Right renal cortex interstitium (tissue), 3 donors: ENCODE measurements at regions not wholly inside any gene's neighbourhood (a gene's known extent, or its start where the extent isn't known, plus 50 kb on each side); places are given as distances from the start of the nearest gene placed in this dataset.

Experiments used
- DNase-seq, 3 donors: peaks; one replicate each; pipeline ENCODE4 v3.0.0-alpha.2; 2013; ENCODE audit warnings: low read depth in 3 of 3, low spot score in 2 of 3

DNA sequence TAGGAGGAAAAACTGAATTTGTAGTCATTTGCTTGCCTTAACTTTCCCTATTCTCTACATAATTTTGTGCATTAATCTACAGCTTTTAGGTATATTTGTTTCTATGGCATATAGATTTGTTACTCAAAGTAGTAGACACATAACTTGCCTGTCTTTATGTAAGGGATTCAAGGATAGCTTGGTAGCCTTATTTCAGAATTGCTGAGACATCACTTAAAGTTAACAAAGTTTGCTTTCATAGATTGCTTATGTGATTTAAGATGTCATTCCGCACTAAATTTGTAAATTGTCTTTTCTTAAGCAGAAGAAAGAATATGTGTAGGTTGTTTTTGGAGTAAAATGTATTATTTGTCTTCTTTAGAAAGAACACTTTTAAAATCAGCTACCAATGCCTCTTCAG is 477.7 kb upstream of the NOVA1 start:
- no peak for DNase-seq

- DNase-seq, result no peak
Observed at GRCh38 chr14:27077214-27077613, 479.4 kb upstream of the NOVA1 start.

DNA sequence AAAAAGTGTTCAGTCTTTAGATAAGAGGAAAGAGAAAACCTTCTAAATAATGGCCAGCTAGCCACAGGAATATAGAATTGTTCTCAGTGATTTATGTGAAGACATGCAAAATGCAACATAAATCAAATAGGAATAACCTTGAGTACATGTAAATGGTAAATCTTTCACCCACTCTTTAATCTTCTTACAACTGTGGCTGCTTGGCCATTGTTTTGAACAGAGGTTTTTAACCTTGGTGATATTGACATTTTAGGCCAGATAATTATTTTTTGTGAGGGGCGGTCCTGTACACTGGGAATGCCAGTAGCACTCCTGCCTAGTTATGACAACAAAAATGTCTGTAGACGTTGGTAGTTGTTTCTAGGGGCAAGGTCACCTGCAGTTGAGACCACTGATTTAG is 479.9 kb upstream of the NOVA1 start:
- no peak for DNase-seq

GRCh38 chr14:27078191-27078590 is 480.4 kb upstream of the NOVA1 start:
- DNase-seq, result no peak

DNA sequence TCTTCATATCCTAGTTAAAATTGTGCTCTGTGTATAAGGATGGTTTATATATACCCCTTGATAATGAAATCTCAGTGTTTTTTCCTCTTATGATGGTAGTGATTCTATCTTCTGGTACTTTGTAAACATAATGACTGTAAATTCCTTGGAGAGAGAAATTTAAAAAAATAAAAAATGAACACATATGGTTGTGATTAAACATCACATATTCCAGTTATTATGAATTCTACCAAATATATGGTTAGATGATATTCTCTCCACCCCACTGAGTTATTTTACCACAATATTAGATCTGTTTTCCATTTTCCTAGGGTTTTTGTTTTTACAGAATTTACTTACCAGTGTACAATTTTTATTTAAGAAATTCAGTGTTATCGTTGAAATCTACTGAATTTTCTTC is 481.9 kb upstream of the NOVA1 start:
- no peak for DNase-seq

GRCh38 chr14:27085500-27085899 is 487.7 kb upstream of the NOVA1 start:
- DNase-seq, result no peak

DNA sequence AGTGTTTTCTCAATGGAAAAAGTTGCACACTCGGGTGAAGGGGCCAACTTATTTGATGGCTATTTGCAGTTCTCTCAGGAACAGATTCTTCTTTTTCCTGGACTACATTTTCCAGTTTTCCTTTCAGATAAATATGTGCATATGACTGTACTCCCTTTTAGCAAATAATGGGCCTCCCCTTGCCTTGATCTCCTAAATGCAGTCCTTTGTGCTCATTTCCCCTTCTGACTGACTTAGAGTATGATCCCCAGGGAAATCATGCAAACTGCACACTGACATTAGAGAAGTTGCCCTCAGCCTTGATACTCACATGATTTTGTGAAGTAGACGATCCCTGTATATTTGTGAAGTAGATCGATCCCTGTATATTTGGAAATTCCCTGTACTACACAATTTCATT is 492.9 kb upstream of the NOVA1 start:
- DNase-seq, result no peak

GRCh38 chr14:27091973-27092372 is 494.1 kb upstream of the NOVA1 start:
- DNase-seq, result no peak

- DNase-seq, result no peak
Observed at GRCh38 chr14:27096091-27096490, 498.3 kb upstream of the NOVA1 start.

GRCh38 chr14:27098451-27098850 is 500.6 kb upstream of the NOVA1 start:
- DNase-seq, result peak; percentile 30 to 38 (median 37)

GRCh38 chr14:27114180-27114579 is 516.3 kb upstream of the NOVA1 start:
- DNase-seq, result no peak

DNA sequence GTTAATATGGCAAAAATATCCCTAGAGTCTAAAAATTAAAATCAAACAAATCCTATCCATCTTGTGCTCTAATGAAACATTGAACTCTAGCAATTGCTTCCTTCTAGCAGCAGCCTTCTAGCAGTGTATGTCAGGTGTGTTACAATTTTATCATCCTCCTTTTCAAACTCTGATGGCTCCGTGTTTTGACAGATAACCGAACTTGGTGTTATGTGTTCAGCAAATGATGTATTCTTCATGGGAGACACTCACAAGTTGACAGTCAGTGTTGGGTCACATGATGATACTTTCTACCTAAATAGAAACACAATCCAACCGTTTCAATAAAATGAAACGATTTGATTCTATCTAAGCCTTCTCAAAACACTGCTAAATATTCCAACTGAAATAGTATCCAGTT is 525.3 kb upstream of the NOVA1 start:
- no peak for DNase-seq

DNA sequence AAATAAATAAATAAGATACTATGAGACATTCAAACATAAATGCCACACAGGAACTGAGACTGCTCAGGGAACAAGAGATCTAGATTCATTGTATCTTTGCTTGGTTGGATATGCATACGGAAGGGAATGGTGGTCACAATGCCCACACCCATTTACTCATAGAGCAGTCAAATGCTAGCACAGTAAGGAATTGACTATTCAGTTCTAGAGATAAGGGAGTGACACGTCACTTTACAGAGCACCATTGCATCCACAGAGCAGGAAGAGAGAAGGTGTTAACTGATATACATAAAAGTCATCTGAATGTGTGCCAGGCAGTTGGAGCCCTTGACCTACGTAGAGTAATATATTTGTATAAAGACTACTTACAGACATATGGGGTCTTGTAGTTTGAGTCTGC is 530.0 kb upstream of the NOVA1 start:
- no peak for DNase-seq

DNA sequence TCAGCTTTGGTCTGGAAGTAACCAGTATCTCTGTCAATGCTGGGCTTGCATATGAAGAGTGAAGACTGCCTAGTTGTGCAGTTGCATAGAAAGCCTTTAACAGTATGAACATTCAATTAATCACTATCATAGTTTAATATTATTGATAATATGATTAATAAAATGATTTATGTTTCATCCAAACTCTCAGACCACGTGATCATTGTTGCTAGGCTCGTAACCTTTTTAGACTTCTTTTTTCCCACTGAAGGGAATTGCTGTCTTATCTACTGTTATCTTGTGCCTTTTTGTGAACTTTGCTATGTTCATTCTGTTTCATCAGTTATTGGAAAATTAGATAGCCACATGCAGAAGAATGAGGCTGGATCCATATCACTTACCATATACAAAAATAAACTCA is 536.4 kb upstream of the NOVA1 start:
- no peak for DNase-seq

DNA sequence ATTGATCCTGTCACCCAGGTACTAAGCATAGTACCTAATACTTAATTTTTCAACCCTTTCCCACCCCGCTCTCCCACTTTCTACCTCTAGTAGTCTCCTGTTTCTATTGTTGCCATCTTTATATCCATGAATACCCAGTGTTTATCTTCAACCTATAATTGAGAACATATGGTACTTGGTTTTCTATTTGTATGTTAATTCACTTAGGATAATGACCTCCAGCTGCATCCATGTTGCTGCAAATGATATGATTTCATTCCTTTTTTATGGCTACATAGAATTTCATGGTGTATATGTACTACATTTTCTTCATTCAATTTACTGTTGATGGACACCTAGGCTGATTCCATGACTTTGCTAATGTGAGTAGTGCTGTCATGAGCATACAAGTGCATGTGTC is 547.3 kb upstream of the NOVA1 start:
- no peak for DNase-seq

GRCh38 chr14:27148143-27148542 is 550.3 kb upstream of the NOVA1 start:
- DNase-seq, result no peak

DNA sequence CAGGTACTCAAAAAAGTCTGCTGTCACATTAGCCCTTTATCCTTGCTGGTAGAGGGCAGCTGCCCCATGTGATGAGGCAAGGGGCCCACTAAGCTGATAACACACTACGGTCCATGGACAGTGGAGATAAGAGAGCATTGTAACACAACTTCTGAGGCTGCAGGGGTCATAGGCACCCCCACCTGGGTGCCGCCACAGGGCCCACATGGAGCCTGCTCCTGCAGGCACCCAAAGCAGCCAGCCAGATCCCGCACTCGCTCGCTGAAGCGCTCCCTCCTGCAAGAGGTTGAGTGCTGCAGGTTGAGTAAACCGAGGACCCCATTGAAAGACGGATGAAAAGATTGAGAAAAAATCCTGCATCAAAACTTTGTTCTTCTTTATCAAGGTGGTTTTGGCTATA is 566.3 kb upstream of the NOVA1 start:
- no peak for DNase-seq

DNA sequence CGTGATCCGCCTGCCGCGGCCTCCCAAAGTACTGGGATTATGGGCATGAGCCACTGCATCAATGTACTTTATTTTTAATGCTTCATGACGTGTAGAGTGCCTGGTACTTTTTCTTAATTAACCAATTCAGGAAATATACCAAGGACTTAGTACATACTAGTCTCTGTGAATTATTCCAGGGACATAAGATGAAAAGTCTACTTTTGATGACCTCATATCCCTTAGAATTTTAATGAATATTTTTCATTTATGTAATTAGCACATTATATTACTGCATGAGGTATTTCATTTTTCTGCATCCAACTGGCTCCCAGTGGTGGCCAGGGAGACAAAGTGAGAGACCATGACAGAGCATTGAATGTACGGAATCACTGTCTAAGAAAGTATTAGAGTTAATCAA is 577.7 kb upstream of the NOVA1 start:
- DNase-seq, result no peak

GRCh38 chr14:27181333-27181732 is 583.5 kb upstream of the NOVA1 start:
- no peak for DNase-seq

- DNase-seq, result no peak
Observed at GRCh38 chr14:27184427-27184826, 586.6 kb upstream of the NOVA1 start.

DNA sequence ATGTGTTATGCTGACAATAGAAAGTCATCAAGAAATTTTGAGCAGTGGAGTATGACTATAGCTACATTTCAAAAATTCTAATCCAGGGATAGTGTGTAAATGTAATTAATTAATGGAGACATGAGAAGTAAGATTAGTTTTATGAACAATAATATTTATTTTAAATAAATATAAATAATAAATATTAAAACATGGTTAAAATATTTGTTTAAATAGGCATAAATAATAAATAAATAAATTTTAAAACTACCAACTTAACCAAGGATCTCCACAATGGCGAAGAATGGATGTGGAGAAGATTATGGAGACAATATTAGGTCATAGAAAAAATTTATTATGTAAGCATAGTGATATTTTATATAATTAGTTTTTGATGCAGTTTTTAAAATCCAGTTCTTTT is 588.2 kb upstream of the NOVA1 start:
- DNase-seq, result no peak

GRCh38 chr14:27187136-27187535 is 589.3 kb upstream of the NOVA1 start:
- DNase-seq, result no peak

DNA sequence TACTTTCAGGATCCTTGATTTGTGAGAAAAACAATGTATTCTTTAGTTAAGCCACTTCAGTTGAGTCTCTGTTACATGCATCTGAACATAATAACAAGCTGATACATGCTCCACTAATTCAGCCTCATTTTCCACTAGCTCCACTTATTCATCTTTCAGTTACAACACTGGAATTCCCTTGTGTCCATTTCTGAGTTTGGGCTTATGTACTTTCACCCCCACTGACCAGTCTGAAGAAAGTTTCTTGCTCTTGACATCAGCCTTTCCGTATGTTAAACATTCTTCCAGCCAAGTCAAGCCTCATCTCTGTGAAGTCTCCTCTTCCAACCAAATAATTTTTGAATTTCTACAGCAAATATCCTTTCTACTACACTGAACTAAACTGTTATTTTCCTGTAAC is 592.5 kb upstream of the NOVA1 start:
- DNase-seq, result no peak

- no peak for DNase-seq
Observed at GRCh38 chr14:27199272-27199671, 601.4 kb upstream of the NOVA1 start.
